H1 (cell line): ENCODE measurements at regions not wholly inside any gene's neighbourhood (a gene's known extent, or its start where the extent isn't known, plus 50 kb on each side); places are given as distances from the start of the nearest gene placed in this dataset.

Experiments
- CTCF ChIA-PET: fragments of 300-600 bp; sonication (Branson Sonifier 250); formaldehyde crosslinking; loops from one replicate; lab custom pipeline; 2021; ENCODE audit not compliant: partially characterized antibody; lab: Charles Lee
- POLR2A ChIA-PET: fragments of 300-600 bp; sonication (Branson Sonifier 250); formaldehyde crosslinking; loops from one replicate; lab custom pipeline; 2021; ENCODE audit warnings: inconsistent platforms; ENCODE audit not compliant: partially characterized antibody; lab: Charles Lee
- DNase-seq, 2 experiments: peaks; one replicate each; pipeline versions ENCODE4 v3.0.0 to v3.0.0-alpha.2; 2010 to 2022; ENCODE audit warnings: low spot score in 2 of 2, low read depth in 1 of 2, mixed read lengths in 1 of 2
- FAIRE-seq: peaks from 2 replicates; lab custom pipeline; 2011; peaks lifted over from hg19 to GRCh38; lab: Jason Lieb, UNC
- H2AFZ ChIP-seq: 2 replicates; pipeline ENCODE4 v1.8.1; 2012; ENCODE audit warnings: low read length, inconsistent platforms
- H2AK5ac ChIP-seq: 2 replicates; pipeline ENCODE4 v1.6.1; 2013; ENCODE audit warnings: low read depth, low read length
- H2BK120ac ChIP-seq: replicated peaks from 2 replicates; pipeline ENCODE3; 2013; ENCODE audit warnings: low read depth, low read length, inconsistent platforms
- H2BK12ac ChIP-seq: 2 replicates; pipeline ENCODE4 v1.6.1; 2013; ENCODE audit warnings: low read depth, low read length
- H2BK15ac ChIP-seq: 2 replicates; pipeline ENCODE4 v1.6.1; 2013; ENCODE audit warnings: low read length
- H2BK20ac ChIP-seq: 2 replicates; pipeline ENCODE4 v1.6.1; 2013; ENCODE audit warnings: low read length
- H2BK5ac ChIP-seq: 2 replicates; pipeline ENCODE4 v1.6.1; 2013; ENCODE audit warnings: low read depth, low read length
- H3K14ac ChIP-seq: 2 replicates; pipeline ENCODE4 v1.6.1; 2013; ENCODE audit warnings: inconsistent platforms; ENCODE audit not compliant: insufficient read length
- H3K18ac ChIP-seq: 2 replicates; pipeline ENCODE4 v1.6.1; 2013; ENCODE audit warnings: low read length; ENCODE audit errors: extremely low read depth
- H3K23ac ChIP-seq: 2 replicates; pipeline ENCODE4 v1.6.1; 2013; ENCODE audit warnings: inconsistent platforms; ENCODE audit not compliant: insufficient read length
- H3K23me2 ChIP-seq: 2 replicates; pipeline ENCODE4 v1.6.1; 2013; ENCODE audit warnings: low read depth, low read length
- H3K27ac ChIP-seq: 2 replicates; pipeline ENCODE4 v1.6.1; 2011; ENCODE audit warnings: low read depth, low read length, inconsistent platforms
- H3K27me3 ChIP-seq, 4 experiments: replicated peaks in 1 of 4; 1 replicate in 1 of 4; 2 replicates in 3 of 4; pipeline versions ENCODE4 v1.6.1 to v1.8.1; 2011 to 2013; ENCODE audit warnings: low read length in 3 of 4, mild to moderate bottlenecking in 3 of 4, inconsistent platforms in 2 of 4, mixed read lengths in 2 of 4, moderate library complexity in 1 of 4; ENCODE audit not compliant: control insufficient read depth in 3 of 4, insufficient read depth in 3 of 4; ENCODE audit errors: extremely low read depth in 1 of 4
- H3K36me3 ChIP-seq, 4 experiments: 2 replicates each; pipeline versions ENCODE4 v1.6.1 to v1.8.1; 2011 to 2013; ENCODE audit warnings: mild to moderate bottlenecking in 4 of 4, low read length in 3 of 4, moderate library complexity in 2 of 4, control low read depth in 1 of 4, inconsistent platforms in 1 of 4; ENCODE audit not compliant: insufficient read depth in 4 of 4, control insufficient read depth in 2 of 4
- H3K4ac ChIP-seq: replicated peaks from 2 replicates; pipeline ENCODE3; 2013; ENCODE audit warnings: low read length, low read depth, mixed read lengths, inconsistent platforms; ENCODE audit not compliant: insufficient read length
- H3K4me1 ChIP-seq, 4 experiments: replicated peaks in 1 of 4; 1 replicate in 1 of 4; 2 replicates in 3 of 4; pipeline versions ENCODE4 v1.6.1 to v1.8.1; 2011 to 2013; ENCODE audit warnings: low read length in 3 of 4, inconsistent platforms in 2 of 4, mixed read lengths in 1 of 4; ENCODE audit not compliant: insufficient read depth in 4 of 4, control insufficient read depth in 3 of 4
- H3K4me2 ChIP-seq, 2 experiments: 2 replicates each; pipeline versions ENCODE4 v1.6.1 to v1.8.1; 2011 to 2013; ENCODE audit warnings: low read depth in 2 of 2, low read length in 2 of 2, control low read depth in 1 of 2, inconsistent platforms in 1 of 2, mild to moderate bottlenecking in 1 of 2; ENCODE audit not compliant: insufficient read depth in 1 of 2
- H3K4me3 ChIP-seq, 4 experiments: fragments of 200-600, 300-600 bp in 1 of 4; sonication (generic), shearing (Covaris generic), sonication (Bioruptor Twin) in 1 of 4; 2 replicates each; pipeline versions ENCODE4 v1.5.1 to v1.8.1; 2011 to 2016; ENCODE audit warnings: low read length in 4 of 4, low read depth in 3 of 4, control low read depth in 2 of 4, inconsistent platforms in 2 of 4, mild to moderate bottlenecking in 2 of 4, mixed read lengths in 1 of 4, moderate library complexity in 1 of 4; ENCODE audit not compliant: insufficient read depth in 2 of 4; ENCODE audit errors: extremely low read depth in 1 of 4
- H3K56ac ChIP-seq: replicated peaks from 2 replicates; pipeline ENCODE3; 2013; ENCODE audit warnings: low read depth, mild to moderate bottlenecking, mixed read lengths, low read length, inconsistent platforms; ENCODE audit not compliant: insufficient read length
- H3K79me1 ChIP-seq: 2 replicates; pipeline ENCODE4 v1.6.1; 2013; ENCODE audit warnings: low read depth, low read length, control low read depth
- H3K79me2 ChIP-seq, 2 experiments: 2 replicates each; pipeline versions ENCODE4 v1.6.1 to v1.8.1; 2012 to 2013; ENCODE audit warnings: low read length in 2 of 2, mild to moderate bottlenecking in 2 of 2, inconsistent platforms in 1 of 2; ENCODE audit not compliant: insufficient read depth in 2 of 2, control insufficient read depth in 1 of 2
- H3K9ac ChIP-seq, 4 experiments: replicated peaks in 1 of 4; 1 replicate in 1 of 4; 2 replicates in 3 of 4; pipeline versions ENCODE4 v1.6.1 to v1.8.1; 2011 to 2013; ENCODE audit warnings: low read depth in 3 of 4, low read length in 3 of 4, control low read depth in 2 of 4, mild to moderate bottlenecking in 2 of 4, moderate library complexity in 2 of 4, inconsistent platforms in 1 of 4; ENCODE audit errors: extremely low read depth in 1 of 4
- H3K9me3 ChIP-seq, 2 experiments: 2 replicates each; pipeline versions ENCODE4 v1.6.1 to v1.8.1; 2012 to 2013; ENCODE audit warnings: mild to moderate bottlenecking in 2 of 2, moderate library complexity in 2 of 2, control low read depth in 1 of 2, inconsistent platforms in 1 of 2, low read depth in 1 of 2, low read length in 1 of 2, mixed read lengths in 1 of 2; ENCODE audit not compliant: insufficient read depth in 2 of 2
- H4K20me1 ChIP-seq, 2 experiments: replicated peaks in 1 of 2; 2 replicates each; pipeline versions ENCODE3 to v1.8.1; 2011 to 2013; ENCODE audit warnings: inconsistent platforms in 2 of 2, low read length in 2 of 2, mild to moderate bottlenecking in 1 of 2; ENCODE audit not compliant: insufficient read depth in 2 of 2, control insufficient read depth in 1 of 2
- H4K5ac ChIP-seq: 2 replicates; pipeline ENCODE4 v1.6.1; 2013; ENCODE audit warnings: low read length, low read depth, mixed read lengths, inconsistent platforms; ENCODE audit not compliant: insufficient read length
- H4K8ac ChIP-seq: 2 replicates; pipeline ENCODE4 v1.8.0; 2013; ENCODE audit warnings: mild to moderate bottlenecking, moderate library complexity, low read length, inconsistent platforms; ENCODE audit not compliant: insufficient read depth; ENCODE audit errors: extremely low read depth
- H4K91ac ChIP-seq: replicated peaks from 2 replicates; pipeline ENCODE3; 2013; ENCODE audit warnings: low read length, mixed read lengths, inconsistent platforms; ENCODE audit not compliant: insufficient read length
- CEBPB ChIP-seq: IDR thresholded peaks from 2 replicates; pipeline ENCODE4 v1.6.1; 2012; ENCODE audit warnings: low read depth, low read length
- EGR1 ChIP-seq: IDR thresholded peaks from 2 replicates; pipeline ENCODE4 v1.6.1; 2011; ENCODE audit warnings: low read depth, low read length, borderline replicate concordance
- HDAC2 ChIP-seq, 2 experiments: fragments of 300-600 bp in 1 of 2; sonication (generic) in 1 of 2; IDR thresholded peaks; 2 replicates each; pipeline ENCODE4 v1.6.1; 2011 to 2012; ENCODE audit warnings: low read depth in 2 of 2, low read length in 2 of 2, mild to moderate bottlenecking in 2 of 2, moderate library complexity in 2 of 2, borderline replicate concordance in 1 of 2, inconsistent platforms in 1 of 2
- KDM5A ChIP-seq: fragments of 200-600 bp; IDR thresholded peaks from 2 replicates; pipeline ENCODE4 v1.7.1; 2012; ENCODE audit warnings: mild to moderate bottlenecking, low read length, inconsistent platforms, mixed read lengths
- POLR2AphosphoS5 ChIP-seq: IDR thresholded peaks from 2 replicates; pipeline ENCODE4 v1.6.1; 2011; ENCODE audit warnings: low read depth, low read length
- RBBP5 ChIP-seq: IDR thresholded peaks from 2 replicates; pipeline ENCODE4 v1.7.1; 2012; ENCODE audit warnings: low read depth, mild to moderate bottlenecking, inconsistent platforms, low read length, moderate library complexity, borderline replicate concordance
- WGBS, 2 experiments: shearing (Covaris generic) in 1 of 2; methylation state at CpG; one replicate each; pipeline versions ENCODE4 v1.1.6 to v1.1.7; 2013 to 2015; ENCODE audit warnings: low lambda C conversion rate in 2 of 2, mixed read lengths in 2 of 2, inconsistent platforms in 1 of 2, low coverage in 1 of 2, missing lambda C conversion rate in 1 of 2; ENCODE audit not compliant: insufficient replicate concordance in 2 of 2, insufficient coverage in 1 of 2, insufficient read length in 1 of 2; ENCODE audit errors: extremely low coverage in 1 of 2, missing lambda C conversion rate in 1 of 2; 5-methylcytosine and 5-hydroxymethylcytosine counted together
- TF ChIP-seq, protein P1 (sequence below), 3 experiments: IDR thresholded peaks; 1 replicate in 2 of 3; 2 replicates in 1 of 3; pipeline versions ENCODE4 v1.5.1 to v1.6.1; 2011; ENCODE audit warnings: low read length in 3 of 3, mild to moderate bottlenecking in 3 of 3, inconsistent platforms in 2 of 3, low read depth in 1 of 3, moderate library complexity in 1 of 3; ENCODE audit not compliant: insufficient read depth in 1 of 3; ENCODE audit errors: control extremely low read depth in 1 of 3
- TF ChIP-seq, protein P2 (sequence below): IDR thresholded peaks from 2 replicates; pipeline ENCODE4 v1.6.1; 2012; ENCODE audit warnings: low read length, inconsistent platforms

DNA sequence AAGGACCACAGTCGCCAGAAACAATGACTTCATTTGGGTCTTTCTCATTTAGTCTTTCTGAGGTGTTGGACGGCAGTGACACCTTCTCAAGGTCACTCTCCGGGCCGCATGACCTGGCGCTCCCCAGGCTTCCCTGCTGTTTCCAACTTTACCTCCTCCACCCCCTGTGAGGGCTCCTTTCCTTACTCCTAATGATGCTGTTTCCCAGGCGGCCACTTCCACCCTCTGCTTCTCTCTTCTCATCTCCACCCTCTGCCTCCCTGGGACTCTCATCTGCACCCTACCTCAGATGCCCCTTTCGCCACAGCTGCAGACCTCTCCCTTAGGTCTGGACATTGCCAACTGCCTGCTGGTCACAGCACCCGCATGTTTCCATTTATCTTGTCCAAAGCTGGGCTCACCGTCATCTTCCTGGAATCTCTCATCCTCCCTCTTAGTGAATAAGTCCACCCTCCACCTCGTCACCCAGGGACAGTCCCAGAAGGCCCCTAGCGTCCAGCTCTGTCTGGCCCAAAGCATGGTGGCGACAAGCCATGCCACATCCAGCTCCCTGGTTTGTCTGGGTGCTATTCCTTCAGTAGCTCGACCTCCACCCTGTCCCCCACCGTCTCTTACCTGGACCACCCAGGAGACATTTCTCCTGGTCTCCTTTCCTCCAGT, 113.8 kb downstream of the BUD13 start:
- POLR2A ChIA-PET: no interaction called here
- no peak for FAIRE-seq
- H2AK5ac ChIP-seq: no peak overlapping the region
- TF ChIP-seq EGR1 (no peak), RBBP5 (no peak), POLR2AphosphoS5 (no peak), CEBPB (no peak), KDM5A (no peak), HDAC2 (IDR thresholded peaks at IDR 0.05; ENCODE audit: borderline replicate concordance in 1 of 2, low read depth in 2 of 2, low read length in 2 of 2) (no peak)
- TF ChIP-seq, protein P1, sequence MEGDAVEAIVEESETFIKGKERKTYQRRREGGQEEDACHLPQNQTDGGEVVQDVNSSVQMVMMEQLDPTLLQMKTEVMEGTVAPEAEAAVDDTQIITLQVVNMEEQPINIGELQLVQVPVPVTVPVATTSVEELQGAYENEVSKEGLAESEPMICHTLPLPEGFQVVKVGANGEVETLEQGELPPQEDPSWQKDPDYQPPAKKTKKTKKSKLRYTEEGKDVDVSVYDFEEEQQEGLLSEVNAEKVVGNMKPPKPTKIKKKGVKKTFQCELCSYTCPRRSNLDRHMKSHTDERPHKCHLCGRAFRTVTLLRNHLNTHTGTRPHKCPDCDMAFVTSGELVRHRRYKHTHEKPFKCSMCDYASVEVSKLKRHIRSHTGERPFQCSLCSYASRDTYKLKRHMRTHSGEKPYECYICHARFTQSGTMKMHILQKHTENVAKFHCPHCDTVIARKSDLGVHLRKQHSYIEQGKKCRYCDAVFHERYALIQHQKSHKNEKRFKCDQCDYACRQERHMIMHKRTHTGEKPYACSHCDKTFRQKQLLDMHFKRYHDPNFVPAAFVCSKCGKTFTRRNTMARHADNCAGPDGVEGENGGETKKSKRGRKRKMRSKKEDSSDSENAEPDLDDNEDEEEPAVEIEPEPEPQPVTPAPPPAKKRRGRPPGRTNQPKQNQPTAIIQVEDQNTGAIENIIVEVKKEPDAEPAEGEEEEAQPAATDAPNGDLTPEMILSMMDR (IDR thresholded peaks at IDR 0.05; ENCODE audit: control extremely low read depth in 1 of 3, insufficient read depth in 1 of 3, low read depth in 1 of 3, low read length in 3 of 3): no peak
- TF ChIP-seq, protein P2, sequence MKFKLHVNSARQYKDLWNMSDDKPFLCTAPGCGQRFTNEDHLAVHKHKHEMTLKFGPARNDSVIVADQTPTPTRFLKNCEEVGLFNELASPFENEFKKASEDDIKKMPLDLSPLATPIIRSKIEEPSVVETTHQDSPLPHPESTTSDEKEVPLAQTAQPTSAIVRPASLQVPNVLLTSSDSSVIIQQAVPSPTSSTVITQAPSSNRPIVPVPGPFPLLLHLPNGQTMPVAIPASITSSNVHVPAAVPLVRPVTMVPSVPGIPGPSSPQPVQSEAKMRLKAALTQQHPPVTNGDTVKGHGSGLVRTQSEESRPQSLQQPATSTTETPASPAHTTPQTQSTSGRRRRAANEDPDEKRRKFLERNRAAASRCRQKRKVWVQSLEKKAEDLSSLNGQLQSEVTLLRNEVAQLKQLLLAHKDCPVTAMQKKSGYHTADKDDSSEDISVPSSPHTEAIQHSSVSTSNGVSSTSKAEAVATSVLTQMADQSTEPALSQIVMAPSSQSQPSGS: no peak

More for the DNA sequence above, 113.8 kb downstream of the BUD13 start:
- no peak overlapping the region for H3K14ac ChIP-seq
- no peaks in the 10 kb centered on the region for H3K79me1 ChIP-seq
- no peaks in the 10 kb centered on the region for H3K27me3 ChIP-seq
- H3K9me3 ChIP-seq: 0 out of 4 replicates have a peak, but pooled peaks cover 0 to 4% of the 10 kb centered on the region in 2 experiments
- 88% methylated on average over 14 of the region's 14 CpGs; no CpG with 5 or more reads in 1 of the 2 experiments for WGBS, 2 experiments
- peaks cover 0 to 5% (median 0%) of the 10 kb centered on the region in 4 experiments; a peak in 1 of 7 replicates for H3K4me1 ChIP-seq
- H3K4ac ChIP-seq: no peak overlapping the region
- H3K36me3 ChIP-seq: no peaks in the 10 kb centered on the region
- no peak overlapping the region for H3K23ac ChIP-seq
- no peak overlapping the region for H4K91ac ChIP-seq
- H3K4me2 ChIP-seq: no peak overlapping the region
- no peak overlapping the region for H3K18ac ChIP-seq
- no peak for DNase-seq
- H3K56ac ChIP-seq: no peak overlapping the region
- no peak overlapping the region for H3K4me3 ChIP-seq
- no peak overlapping the region for H2BK20ac ChIP-seq
- H2BK5ac ChIP-seq: no peak overlapping the region
- no peak overlapping the region for H2BK15ac ChIP-seq
- no peak overlapping the region for H2AFZ ChIP-seq
- H2BK12ac ChIP-seq: 0 out of 2 replicates have a peak overlapping the region, but pooled peaks have one; percentile 14
- H3K9ac ChIP-seq: no peak overlapping the region
- H3K27ac ChIP-seq: no peak overlapping the region
- CTCF ChIA-PET: interaction anchor here (0.9 to 2.5 kb wide), 5 partner anchors 10 to 32 kb away, joined by 3 to 12 read pairs (median 4); no protein-coding TSS in a partner anchor
- no peaks in the 10 kb centered on the region for H4K20me1 ChIP-seq
- H4K5ac ChIP-seq: no peak overlapping the region
- H3K79me2 ChIP-seq: no peaks in the 10 kb centered on the region
- peak overlapping the region; percentile 12; the same call in 1 of the 2 replicates for H4K8ac ChIP-seq
- H3K23me2 ChIP-seq: no peaks in the 10 kb centered on the region
- no peak overlapping the region for H2BK120ac ChIP-seq
